Iris pigment epithelial cell (primary cell): ENCODE measurements at regions not wholly inside any gene's neighbourhood (a gene's known extent, or its start where the extent isn't known, plus 50 kb on each side); places are given as distances from the start of the nearest gene placed in this dataset.
A peak's percentile ranks its signal among the peaks of the same experiment; 100 is the strongest.

Experiments used
- DNase-seq: peaks from one replicate; pipeline ENCODE4 v3.0.0-alpha.2; 2011; ENCODE audit warnings: low read depth

GRCh38 chr4:14177987-14178386, 550.5 kb upstream of the BOD1L1 start:
- DNase-seq, result no peak

- DNase-seq, result peak; percentile 57
Measured at GRCh38 chr4:14178421-14178820, 550.9 kb upstream of the BOD1L1 start.

GRCh38 chr4:14180166-14180565, 552.6 kb upstream of the BOD1L1 start:
- DNase-seq, result no peak

GRCh38 chr4:14180983-14181601, 553.6 kb upstream of the BOD1L1 start:
- peak; percentile 27 for DNase-seq

- no peak for DNase-seq
Measured at GRCh38 chr4:14182148-14182547, 554.6 kb upstream of the BOD1L1 start.

GRCh38 chr4:14184265-14184664, 556.7 kb upstream of the BOD1L1 start:
- DNase-seq, result no peak

GRCh38 chr4:14184767-14185166, 557.2 kb upstream of the BOD1L1 start:
- DNase-seq, result no peak

- no peak for DNase-seq
Measured at GRCh38 chr4:14188214-14188613, 560.7 kb upstream of the BOD1L1 start.

- peak; percentile 53 for DNase-seq
Measured at GRCh38 chr4:14193601-14194000, 566.1 kb upstream of the BOD1L1 start.

GRCh38 chr4:14196131-14196530, 568.6 kb upstream of the BOD1L1 start:
- DNase-seq, result peak; percentile 68

- DNase-seq, result no peak
Measured at GRCh38 chr4:14215116-14215770, 587.7 kb upstream of the BOD1L1 start.

- DNase-seq, result no peak
Measured at GRCh38 chr4:14217401-14217800, 589.9 kb upstream of the BOD1L1 start.

GRCh38 chr4:14218641-14219040, 591.1 kb upstream of the BOD1L1 start:
- DNase-seq, result no peak

GRCh38 chr4:14221176-14221575, 593.7 kb upstream of the BOD1L1 start:
- no peak for DNase-seq

- DNase-seq, result no peak
Measured at GRCh38 chr4:14222377-14223029, 595.0 kb upstream of the BOD1L1 start.

- DNase-seq, result no peak
Measured at GRCh38 chr4:14223461-14223860, 595.9 kb upstream of the BOD1L1 start.

GRCh38 chr4:14225688-14226207, 598.2 kb upstream of the BOD1L1 start:
- no peak for DNase-seq

- DNase-seq, result peak; percentile 17
Measured at GRCh38 chr4:14233126-14233525, 605.6 kb upstream of the BOD1L1 start.

- peak; percentile 22 for DNase-seq
Measured at GRCh38 chr4:14234307-14234706, 606.8 kb upstream of the BOD1L1 start.

- no peak for DNase-seq
Measured at GRCh38 chr4:14236359-14236758, 608.8 kb upstream of the BOD1L1 start.

- no peak for DNase-seq
Measured at GRCh38 chr4:14237911-14238310, 610.4 kb upstream of the BOD1L1 start.

GRCh38 chr4:14241574-14241973, 614.0 kb upstream of the BOD1L1 start:
- no peak for DNase-seq

GRCh38 chr4:14247767-14248166, 620.2 kb upstream of the BOD1L1 start:
- no peak for DNase-seq
